Gastrocnemius medialis (tissue), 4 donors: ENCODE measurements at regions not wholly inside any gene's neighbourhood (a gene's known extent, or its start where the extent isn't known, plus 50 kb on each side); places are given as distances from the start of the nearest gene placed in this dataset.
"Not testable (repeated sequence)": the region's sequence is repeated elsewhere in the genome, so short reads cannot be mapped to it uniquely, and the experiment has no call there.

Source experiments
- ATAC-seq, 2 donors: fragments of 150-250 bp; one replicate each; pipeline ENCODE4 v1.9.1; 2016
- DNase-seq, 2 donors: peaks; one replicate each; pipeline ENCODE4 v3.0.0-alpha.2; 2019
- H3K27ac ChIP-seq, 4 donors: fragments of 200-600 bp; sonication (generic); 1 replicate in 1 of 4; 2 replicates in 3 of 4; pipeline ENCODE4 v1.5.1; 2016 to 2018; ENCODE audit warnings: mild to moderate bottlenecking in 2 of 4, moderate library complexity in 1 of 4
- H3K27me3 ChIP-seq, 3 donors: fragments of 200-600 bp; sonication (generic) in 2 of 3; 1 replicate in 1 of 3; 2 replicates in 2 of 3; pipeline versions ENCODE4 v1.5.1 to v1.6.0; 2016 to 2019; ENCODE audit warnings: mild to moderate bottlenecking in 1 of 3, moderate library complexity in 1 of 3
- H3K36me3 ChIP-seq, 2 donors: fragments of 200-600 bp; sonication (generic) in 1 of 2; one replicate each; pipeline ENCODE4 v1.5.1; 2017 to 2018
- H3K4me1 ChIP-seq, 2 donors: fragments of 200-600 bp; sonication (generic) in 1 of 2; one replicate each; pipeline ENCODE4 v1.5.1; 2016 to 2017; ENCODE audit warnings: mild to moderate bottlenecking in 2 of 2
- H3K4me3 ChIP-seq, 4 donors: fragments of 200-600 bp; sonication (generic) in 3 of 4; 1 replicate in 1 of 4; 2 replicates in 3 of 4; pipeline ENCODE4 v1.5.1; 2016 to 2019; ENCODE audit warnings: mild to moderate bottlenecking in 2 of 4
- H3K9me3 ChIP-seq, 3 donors: fragments of 200-600 bp; sonication (generic) in 2 of 3; 1 replicate in 1 of 3; 2 replicates in 2 of 3; pipeline ENCODE4 v1.5.1; 2016 to 2019
- CTCF ChIP-seq, 5 experiments: fragments of 450-650 bp in 3 of 5; fragments of 200-600 bp in 2 of 5; sonication (generic) in 2 of 5; IDR thresholded peaks in 4 of 5; conservative IDR thresholded peaks in 1 of 5; 1 replicate in 4 of 5; 2 replicates in 1 of 5; pipeline ENCODE4 v1.5.1; 2016 to 2019; ENCODE audit warnings: antibody characterized with exemption in 5 of 5, mild to moderate bottlenecking in 3 of 5, moderate library complexity in 3 of 5
- POLR2A ChIP-seq, 2 donors: fragments of 450-650 bp; IDR thresholded peaks; one replicate each; pipeline ENCODE4 v1.6.1; 2017; ENCODE audit warnings: antibody characterized with exemption in 2 of 2, mild to moderate bottlenecking in 2 of 2, moderate library complexity in 2 of 2
- in situ Hi-C, 4 donors: fragments of 200-750 bp; cut with MboI; loops; one replicate each; pipeline versions ENCODE4 v1.15.0 to v1.8.0; 2017; ENCODE audit warnings: low sequenced_read_pairs in 4 of 4
- intact Hi-C: fragments of 100-400 bp; cut with DNase I; formaldehyde crosslinking; loops from one replicate; pipeline ENCODE4 v1.15.1; 2023; ENCODE audit warnings: low total_unique reads

GRCh38 chrX:3803305-3803704, 89.9 kb upstream of the PRKX start:
- H3K9me3 ChIP-seq, result no peaks in the 10 kb centered on the region
- in situ Hi-C loops, result loop anchor here in 1 of 4 donors (10.0 kb wide), 1 partner anchor 149 kb away; no protein-coding TSS in a partner anchor

GRCh38 chrX:3795411-3795810, 82.0 kb upstream of the PRKX start:
- DNase-seq, H3K4me3 ChIP-seq, H3K4me1 ChIP-seq, ATAC-seq, H3K27ac ChIP-seq, H3K27me3 ChIP-seq, H3K36me3 ChIP-seq, H3K9me3 ChIP-seq, intact Hi-C loops, in situ Hi-C loops: not testable (repeated sequence)

More at GRCh38 chrX:3803305-3803704, 89.9 kb upstream of the PRKX start:
- no peak for TF ChIP-seq POLR2A (IDR thresholded peaks at IDR 0.05)
- no peak for TF ChIP-seq CTCF (IDR thresholded peaks at IDR 0.05 in 4 of 5, conservative IDR thresholded peaks at IDR 0.05 in 1 of 5)
- Histone ChIP-seq H3K27ac (no peak overlapping the region), H3K27me3 (peaks cover 0 to 18% (median 14%) of the 10 kb centered on the region in 3 donors), H3K4me1 (no peaks in the 10 kb centered on the region), H3K4me3 (no peak overlapping the region), H3K36me3 (no peaks in the 10 kb centered on the region)
- DNase-seq (no peak), ATAC-seq (no peak)
- intact Hi-C loops, result no loop called here

GRCh38 chrX:3791449-3791848, 78.0 kb upstream of the PRKX start:
- Histone ChIP-seq H3K9me3 (no peaks in the 10 kb centered on the region), H3K27me3 (no peaks in the 10 kb centered on the region), H3K27ac (no peak overlapping the region), H3K4me3 (no peak overlapping the region), H3K4me1 (no peaks in the 10 kb centered on the region), H3K36me3 (no peaks in the 10 kb centered on the region)
- TF ChIP-seq POLR2A (IDR thresholded peaks at IDR 0.05) (no peak), CTCF (IDR thresholded peaks at IDR 0.05 in 4 of 5, conservative IDR thresholded peaks at IDR 0.05 in 1 of 5) (no peak)
- intact Hi-C loops, result no loop called here
- no peak for ATAC-seq
- DNase-seq, result no peak
- in situ Hi-C loops, result no loop called here

GRCh38 chrX:3788494-3789233, 75.2 kb upstream of the PRKX start:
- H3K27ac ChIP-seq, result no peak overlapping the region
- no peak for ATAC-seq
- no peaks in the 10 kb centered on the region for H3K36me3 ChIP-seq
- intact Hi-C loops (no loop called here), in situ Hi-C loops (no loop called here)
- H3K9me3 ChIP-seq, result no peaks in the 10 kb centered on the region
- DNase-seq, result no peak
- no peaks in the 10 kb centered on the region for H3K27me3 ChIP-seq
- TF ChIP-seq CTCF (IDR thresholded peaks at IDR 0.05 in 4 of 5, conservative IDR thresholded peaks at IDR 0.05 in 1 of 5) (no peak), POLR2A (IDR thresholded peaks at IDR 0.05) (no peak)
- H3K4me1 ChIP-seq, result no peaks in the 10 kb centered on the region
- H3K4me3 ChIP-seq, result no peak overlapping the region

- no peaks in the 10 kb centered on the region for H3K9me3 ChIP-seq
- in situ Hi-C loops, result no loop called here
- no peaks in the 10 kb centered on the region for H3K27me3 ChIP-seq
- H3K36me3 ChIP-seq, result no peaks in the 10 kb centered on the region
- DNase-seq, result no peak
- no peaks in the 10 kb centered on the region for H3K4me1 ChIP-seq
- intact Hi-C loops, result no loop called here
- TF ChIP-seq CTCF (IDR thresholded peaks at IDR 0.05 in 4 of 5, conservative IDR thresholded peaks at IDR 0.05 in 1 of 5) (no peak), POLR2A (IDR thresholded peaks at IDR 0.05) (no peak)
- ATAC-seq, result no peak
- no peak overlapping the region for H3K27ac ChIP-seq
- no peak overlapping the region for H3K4me3 ChIP-seq
Observed at GRCh38 chrX:3787856-3788255, 74.4 kb upstream of the PRKX start.

- H3K27me3 ChIP-seq, H3K27ac ChIP-seq, H3K4me3 ChIP-seq, intact Hi-C loops, DNase-seq, ATAC-seq, in situ Hi-C loops, H3K9me3 ChIP-seq, H3K36me3 ChIP-seq, H3K4me1 ChIP-seq: not testable (repeated sequence)
Observed at GRCh38 chrX:3785822-3786221, 72.4 kb upstream of the PRKX start.
